ENCODE measurements at regions not wholly inside any gene's neighbourhood (a gene's known extent, or its start where the extent isn't known, plus 50 kb on each side); places are given as distances from the start of the nearest gene placed in this dataset.

DNA sequence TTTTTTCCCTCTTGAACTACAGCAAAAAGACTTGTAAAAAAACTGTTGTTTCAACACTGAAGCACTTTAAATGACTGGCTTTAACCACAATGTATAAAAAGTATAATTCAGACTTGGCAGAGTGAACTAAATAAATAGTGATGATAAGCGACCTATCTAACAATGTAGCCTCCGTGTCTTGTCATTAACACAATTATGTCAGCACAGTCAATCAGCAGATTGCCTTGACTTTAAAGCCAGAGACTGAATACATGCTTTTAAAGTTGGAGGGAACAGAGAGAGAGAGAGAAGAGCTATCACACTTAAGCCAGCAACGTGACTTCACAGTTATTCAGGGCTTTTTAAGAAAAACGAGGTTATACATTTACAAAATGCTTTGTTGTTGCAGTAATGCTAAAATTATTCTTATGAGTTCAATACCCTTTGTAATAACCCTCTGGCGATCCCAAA, 378.1 kb downstream of the LMO4 start:
- in situ Hi-C loops (cut with HindIII; ENCODE audit: low pct_unique_long_range_greater_than_20kb, low sequenced_read_pairs) (no loop called here), intact Hi-C loops (cut with micrococcal nuclease; ENCODE audit: unreplicated experiment) (no loop called here)
- no peaks in the 10 kb centered on the region for H3K9me3 ChIP-seq (ENCODE audit: control insufficient read depth, insufficient read depth, low read depth, low read length)
- BruUV-seq (replicated peaks), result no TSS peak
- DNase-seq (ENCODE audit: low read depth, low spot score), result no peak
- no peaks in the 10 kb centered on the region for H3K27me3 ChIP-seq (ENCODE audit: control insufficient read depth, insufficient read depth, low read length)
- no peak for ATAC-seq
- no peak overlapping the region for H3K27ac ChIP-seq (ENCODE audit: low read length)
- POLR2A ChIA-PET, result no interaction called here
- no peaks in the 10 kb centered on the region for H3K36me3 ChIP-seq (ENCODE audit: control insufficient read depth, insufficient read depth, low read length)
- CTCF ChIA-PET, result interaction anchor here (0.7 kb wide), 1 partner anchor 30 kb away, joined by 3 read pairs; no protein-coding TSS in a partner anchor
- H3K4me1 ChIP-seq (ENCODE audit: control insufficient read depth, insufficient read depth, low read length), result no peaks in the 10 kb centered on the region
- TF ChIP-seq, protein P1, sequence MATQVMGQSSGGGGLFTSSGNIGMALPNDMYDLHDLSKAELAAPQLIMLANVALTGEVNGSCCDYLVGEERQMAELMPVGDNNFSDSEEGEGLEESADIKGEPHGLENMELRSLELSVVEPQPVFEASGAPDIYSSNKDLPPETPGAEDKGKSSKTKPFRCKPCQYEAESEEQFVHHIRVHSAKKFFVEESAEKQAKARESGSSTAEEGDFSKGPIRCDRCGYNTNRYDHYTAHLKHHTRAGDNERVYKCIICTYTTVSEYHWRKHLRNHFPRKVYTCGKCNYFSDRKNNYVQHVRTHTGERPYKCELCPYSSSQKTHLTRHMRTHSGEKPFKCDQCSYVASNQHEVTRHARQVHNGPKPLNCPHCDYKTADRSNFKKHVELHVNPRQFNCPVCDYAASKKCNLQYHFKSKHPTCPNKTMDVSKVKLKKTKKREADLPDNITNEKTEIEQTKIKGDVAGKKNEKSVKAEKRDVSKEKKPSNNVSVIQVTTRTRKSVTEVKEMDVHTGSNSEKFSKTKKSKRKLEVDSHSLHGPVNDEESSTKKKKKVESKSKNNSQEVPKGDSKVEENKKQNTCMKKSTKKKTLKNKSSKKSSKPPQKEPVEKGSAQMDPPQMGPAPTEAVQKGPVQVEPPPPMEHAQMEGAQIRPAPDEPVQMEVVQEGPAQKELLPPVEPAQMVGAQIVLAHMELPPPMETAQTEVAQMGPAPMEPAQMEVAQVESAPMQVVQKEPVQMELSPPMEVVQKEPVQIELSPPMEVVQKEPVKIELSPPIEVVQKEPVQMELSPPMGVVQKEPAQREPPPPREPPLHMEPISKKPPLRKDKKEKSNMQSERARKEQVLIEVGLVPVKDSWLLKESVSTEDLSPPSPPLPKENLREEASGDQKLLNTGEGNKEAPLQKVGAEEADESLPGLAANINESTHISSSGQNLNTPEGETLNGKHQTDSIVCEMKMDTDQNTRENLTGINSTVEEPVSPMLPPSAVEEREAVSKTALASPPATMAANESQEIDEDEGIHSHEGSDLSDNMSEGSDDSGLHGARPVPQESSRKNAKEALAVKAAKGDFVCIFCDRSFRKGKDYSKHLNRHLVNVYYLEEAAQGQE (IDR thresholded peaks at IDR 0.05; ENCODE audit: insufficient read depth in 1 of 2, low read depth in 2 of 2, low read length in 1 of 2), result no peak
- TF ChIP-seq, protein P2, sequence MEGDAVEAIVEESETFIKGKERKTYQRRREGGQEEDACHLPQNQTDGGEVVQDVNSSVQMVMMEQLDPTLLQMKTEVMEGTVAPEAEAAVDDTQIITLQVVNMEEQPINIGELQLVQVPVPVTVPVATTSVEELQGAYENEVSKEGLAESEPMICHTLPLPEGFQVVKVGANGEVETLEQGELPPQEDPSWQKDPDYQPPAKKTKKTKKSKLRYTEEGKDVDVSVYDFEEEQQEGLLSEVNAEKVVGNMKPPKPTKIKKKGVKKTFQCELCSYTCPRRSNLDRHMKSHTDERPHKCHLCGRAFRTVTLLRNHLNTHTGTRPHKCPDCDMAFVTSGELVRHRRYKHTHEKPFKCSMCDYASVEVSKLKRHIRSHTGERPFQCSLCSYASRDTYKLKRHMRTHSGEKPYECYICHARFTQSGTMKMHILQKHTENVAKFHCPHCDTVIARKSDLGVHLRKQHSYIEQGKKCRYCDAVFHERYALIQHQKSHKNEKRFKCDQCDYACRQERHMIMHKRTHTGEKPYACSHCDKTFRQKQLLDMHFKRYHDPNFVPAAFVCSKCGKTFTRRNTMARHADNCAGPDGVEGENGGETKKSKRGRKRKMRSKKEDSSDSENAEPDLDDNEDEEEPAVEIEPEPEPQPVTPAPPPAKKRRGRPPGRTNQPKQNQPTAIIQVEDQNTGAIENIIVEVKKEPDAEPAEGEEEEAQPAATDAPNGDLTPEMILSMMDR (IDR thresholded peaks at IDR 0.05), result no peak
- TF ChIP-seq TCF7L2 (IDR thresholded peaks at IDR 0.05; ENCODE audit: low read depth, low read length), result no peak
- TF ChIP-seq SIN3A (IDR thresholded peaks at IDR 0.05; ENCODE audit: borderline replicate concordance, insufficient read depth, low read depth, low read length), result no peak
- TF ChIP-seq POLR2AphosphoS5 (IDR thresholded peaks at IDR 0.05; ENCODE audit: low read depth, low read length), result no peak
- no peak overlapping the region for H3K4me3 ChIP-seq (ENCODE audit: low read depth in 2 of 2, low read length in 2 of 2)

DNA sequence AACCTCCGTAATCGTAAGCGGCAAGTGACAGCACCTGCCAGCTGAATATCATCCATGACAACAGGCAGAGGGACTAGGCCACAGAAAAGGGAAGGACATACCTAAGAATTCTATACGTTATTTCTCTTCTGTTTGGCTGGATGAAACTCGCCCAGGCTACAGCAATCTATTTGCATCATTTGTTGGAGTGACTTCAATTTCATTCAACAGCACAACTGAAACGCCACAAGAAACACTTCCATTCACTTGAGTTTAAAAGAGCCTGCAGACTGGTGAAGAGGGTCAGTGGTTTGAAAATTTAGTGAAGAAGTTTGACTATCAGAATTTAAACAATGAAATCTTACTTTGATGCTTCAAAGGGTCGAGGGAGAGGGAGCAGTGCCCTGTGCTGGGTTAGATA, 378.7 kb downstream of the LMO4 start:
- H3K36me3 ChIP-seq (ENCODE audit: control insufficient read depth, insufficient read depth, low read length), result no peaks in the 10 kb centered on the region
- no peak overlapping the region for H3K4me3 ChIP-seq (ENCODE audit: low read depth in 2 of 2, low read length in 2 of 2)
- DNase-seq (ENCODE audit: low read depth, low spot score), result no peak
- TF ChIP-seq POLR2AphosphoS5 (IDR thresholded peaks at IDR 0.05; ENCODE audit: low read depth, low read length), result no peak
- TF ChIP-seq, protein P1 (IDR thresholded peaks at IDR 0.05; ENCODE audit: insufficient read depth in 1 of 2, low read depth in 2 of 2, low read length in 1 of 2), result no peak
- TF ChIP-seq, protein P2 (IDR thresholded peaks at IDR 0.05), result no peak
- TF ChIP-seq SIN3A (IDR thresholded peaks at IDR 0.05; ENCODE audit: borderline replicate concordance, insufficient read depth, low read depth, low read length), result no peak
- no peak for TF ChIP-seq TCF7L2 (IDR thresholded peaks at IDR 0.05; ENCODE audit: low read depth, low read length)
- H3K9me3 ChIP-seq (ENCODE audit: control insufficient read depth, insufficient read depth, low read depth, low read length), result no peaks in the 10 kb centered on the region
- ATAC-seq, result no peak
- ChIA-PET CTCF (no interaction called here), POLR2A (no interaction called here)
- H3K4me1 ChIP-seq (ENCODE audit: control insufficient read depth, insufficient read depth, low read length), result no peaks in the 10 kb centered on the region
- BruUV-seq (replicated peaks), result no TSS peak
- H3K27ac ChIP-seq (ENCODE audit: low read length), result no peak overlapping the region
- intact Hi-C loops (cut with micrococcal nuclease; ENCODE audit: unreplicated experiment) (no loop called here), in situ Hi-C loops (cut with HindIII; ENCODE audit: low pct_unique_long_range_greater_than_20kb, low sequenced_read_pairs) (no loop called here)
- H3K27me3 ChIP-seq (ENCODE audit: control insufficient read depth, insufficient read depth, low read length), result no peaks in the 10 kb centered on the region

Measured in Panc1 (cell line).